HL-60 (cell line): ENCODE measurements at regions not wholly inside any gene's neighbourhood (a gene's known extent, or its start where the extent isn't known, plus 50 kb on each side); places are given as distances from the start of the nearest gene placed in this dataset.

Experiments used
- DNase-seq, 2 experiments: peaks; one replicate each; pipeline ENCODE4 v3.0.0-alpha.2; 2010 to 2020; ENCODE audit warnings: low read depth in 1 of 2, low spot score in 1 of 2
- H3K27ac ChIP-seq: fragments of 250-450 bp; sonication (Bioruptor Pico); replicated peaks from 2 replicates; pipeline ENCODE4 v1.5.1; 2020; ENCODE audit warnings: mild to moderate bottlenecking, moderate library complexity
- H3K27me3 ChIP-seq: fragments of 250-450 bp; sonication (Bioruptor Pico); 2 replicates; pipeline ENCODE4 v1.5.1; 2021; ENCODE audit warnings: mild to moderate bottlenecking, moderate library complexity; ENCODE audit not compliant: insufficient read depth, poor library complexity, severe bottlenecking
- H3K4me3 ChIP-seq: replicated peaks from 2 replicates; pipeline ENCODE4 v1.5.1; 2011; ENCODE audit warnings: mild to moderate bottlenecking, control low read depth, low read length; ENCODE audit not compliant: insufficient read depth
- GABPA ChIP-seq: IDR thresholded peaks from 2 replicates; pipeline ENCODE4 v1.6.1; 2012; ENCODE audit warnings: low read depth
- POLR2AphosphoS5 ChIP-seq: IDR thresholded peaks from 2 replicates; pipeline ENCODE4 v1.6.1; 2012; ENCODE audit warnings: low read depth
- SPI1 ChIP-seq: IDR thresholded peaks from 2 replicates; pipeline ENCODE4 v1.6.1; 2012; ENCODE audit warnings: low read depth, mild to moderate bottlenecking, borderline replicate concordance
- TF ChIP-seq, protein P1 (sequence below): IDR thresholded peaks from 2 replicates; pipeline ENCODE4 v1.6.1; 2012; ENCODE audit warnings: low read depth; ENCODE audit not compliant: insufficient replicate concordance
- TF ChIP-seq, protein P2 (sequence below): IDR thresholded peaks from one replicate; pipeline ENCODE4 v1.5.1; 2011; ENCODE audit warnings: low read length, control low read depth, inconsistent platforms; ENCODE audit not compliant: insufficient read depth

DNA sequence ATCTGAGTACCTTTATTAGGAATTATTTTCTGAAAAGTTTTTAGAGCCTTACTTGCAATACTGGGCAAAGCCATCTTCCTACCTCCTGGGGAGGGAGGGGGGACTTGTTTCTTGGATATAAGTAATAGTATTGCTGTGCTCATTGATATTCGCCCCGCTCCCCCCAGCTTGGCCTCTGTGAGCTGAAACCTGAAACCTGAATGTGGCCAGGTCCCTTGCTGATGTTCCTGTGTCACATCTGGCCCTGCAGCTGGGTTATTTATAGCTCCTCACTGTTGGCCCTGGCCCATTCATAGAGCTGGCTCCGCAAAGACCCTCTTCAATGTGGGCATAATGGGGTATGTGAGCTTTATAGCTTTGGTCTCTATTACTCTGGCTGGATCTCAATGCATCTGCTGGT lies 59.5 kb downstream of the FRMPD3 start:
- Histone ChIP-seq H3K27me3 (no peaks in the 10 kb centered on the region), H3K27ac (no peak overlapping the region), H3K4me3 (no peak overlapping the region)
- TF ChIP-seq GABPA (no peak), POLR2AphosphoS5 (no peak), SPI1 (no peak)
- TF ChIP-seq, protein P1, sequence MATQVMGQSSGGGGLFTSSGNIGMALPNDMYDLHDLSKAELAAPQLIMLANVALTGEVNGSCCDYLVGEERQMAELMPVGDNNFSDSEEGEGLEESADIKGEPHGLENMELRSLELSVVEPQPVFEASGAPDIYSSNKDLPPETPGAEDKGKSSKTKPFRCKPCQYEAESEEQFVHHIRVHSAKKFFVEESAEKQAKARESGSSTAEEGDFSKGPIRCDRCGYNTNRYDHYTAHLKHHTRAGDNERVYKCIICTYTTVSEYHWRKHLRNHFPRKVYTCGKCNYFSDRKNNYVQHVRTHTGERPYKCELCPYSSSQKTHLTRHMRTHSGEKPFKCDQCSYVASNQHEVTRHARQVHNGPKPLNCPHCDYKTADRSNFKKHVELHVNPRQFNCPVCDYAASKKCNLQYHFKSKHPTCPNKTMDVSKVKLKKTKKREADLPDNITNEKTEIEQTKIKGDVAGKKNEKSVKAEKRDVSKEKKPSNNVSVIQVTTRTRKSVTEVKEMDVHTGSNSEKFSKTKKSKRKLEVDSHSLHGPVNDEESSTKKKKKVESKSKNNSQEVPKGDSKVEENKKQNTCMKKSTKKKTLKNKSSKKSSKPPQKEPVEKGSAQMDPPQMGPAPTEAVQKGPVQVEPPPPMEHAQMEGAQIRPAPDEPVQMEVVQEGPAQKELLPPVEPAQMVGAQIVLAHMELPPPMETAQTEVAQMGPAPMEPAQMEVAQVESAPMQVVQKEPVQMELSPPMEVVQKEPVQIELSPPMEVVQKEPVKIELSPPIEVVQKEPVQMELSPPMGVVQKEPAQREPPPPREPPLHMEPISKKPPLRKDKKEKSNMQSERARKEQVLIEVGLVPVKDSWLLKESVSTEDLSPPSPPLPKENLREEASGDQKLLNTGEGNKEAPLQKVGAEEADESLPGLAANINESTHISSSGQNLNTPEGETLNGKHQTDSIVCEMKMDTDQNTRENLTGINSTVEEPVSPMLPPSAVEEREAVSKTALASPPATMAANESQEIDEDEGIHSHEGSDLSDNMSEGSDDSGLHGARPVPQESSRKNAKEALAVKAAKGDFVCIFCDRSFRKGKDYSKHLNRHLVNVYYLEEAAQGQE = no peak
- TF ChIP-seq, protein P2, sequence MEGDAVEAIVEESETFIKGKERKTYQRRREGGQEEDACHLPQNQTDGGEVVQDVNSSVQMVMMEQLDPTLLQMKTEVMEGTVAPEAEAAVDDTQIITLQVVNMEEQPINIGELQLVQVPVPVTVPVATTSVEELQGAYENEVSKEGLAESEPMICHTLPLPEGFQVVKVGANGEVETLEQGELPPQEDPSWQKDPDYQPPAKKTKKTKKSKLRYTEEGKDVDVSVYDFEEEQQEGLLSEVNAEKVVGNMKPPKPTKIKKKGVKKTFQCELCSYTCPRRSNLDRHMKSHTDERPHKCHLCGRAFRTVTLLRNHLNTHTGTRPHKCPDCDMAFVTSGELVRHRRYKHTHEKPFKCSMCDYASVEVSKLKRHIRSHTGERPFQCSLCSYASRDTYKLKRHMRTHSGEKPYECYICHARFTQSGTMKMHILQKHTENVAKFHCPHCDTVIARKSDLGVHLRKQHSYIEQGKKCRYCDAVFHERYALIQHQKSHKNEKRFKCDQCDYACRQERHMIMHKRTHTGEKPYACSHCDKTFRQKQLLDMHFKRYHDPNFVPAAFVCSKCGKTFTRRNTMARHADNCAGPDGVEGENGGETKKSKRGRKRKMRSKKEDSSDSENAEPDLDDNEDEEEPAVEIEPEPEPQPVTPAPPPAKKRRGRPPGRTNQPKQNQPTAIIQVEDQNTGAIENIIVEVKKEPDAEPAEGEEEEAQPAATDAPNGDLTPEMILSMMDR = no peak
- no peak for DNase-seq

DNA sequence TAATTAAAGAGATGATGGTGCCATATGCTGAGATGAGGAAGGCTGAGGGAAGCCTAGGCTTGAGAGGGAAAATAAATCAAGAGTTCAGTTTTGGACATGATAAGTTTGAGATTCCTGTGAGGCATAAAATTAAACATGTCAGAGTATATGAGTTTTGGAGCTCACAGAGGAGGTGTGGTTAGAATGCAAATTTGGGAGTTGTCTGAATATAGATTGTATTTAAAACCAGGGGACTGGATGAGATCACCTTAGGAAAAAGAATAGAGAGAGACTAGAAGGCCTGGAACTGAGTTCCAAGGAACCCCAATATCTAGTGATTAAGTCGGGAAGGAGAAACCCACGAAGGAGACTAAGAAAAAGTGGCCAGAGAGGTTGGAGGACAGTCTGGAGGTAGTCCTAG lies 65.5 kb downstream of the FRMPD3 start:
- Histone ChIP-seq H3K4me3 (no peak overlapping the region), H3K27me3 (no peaks in the 10 kb centered on the region), H3K27ac (no peak overlapping the region)
- no peak for TF ChIP-seq GABPA
- TF ChIP-seq, protein P1 = no peak
- TF ChIP-seq, protein P2 = no peak
- TF ChIP-seq SPI1 = no peak
- no peak for TF ChIP-seq POLR2AphosphoS5
- no peak for DNase-seq

DNA sequence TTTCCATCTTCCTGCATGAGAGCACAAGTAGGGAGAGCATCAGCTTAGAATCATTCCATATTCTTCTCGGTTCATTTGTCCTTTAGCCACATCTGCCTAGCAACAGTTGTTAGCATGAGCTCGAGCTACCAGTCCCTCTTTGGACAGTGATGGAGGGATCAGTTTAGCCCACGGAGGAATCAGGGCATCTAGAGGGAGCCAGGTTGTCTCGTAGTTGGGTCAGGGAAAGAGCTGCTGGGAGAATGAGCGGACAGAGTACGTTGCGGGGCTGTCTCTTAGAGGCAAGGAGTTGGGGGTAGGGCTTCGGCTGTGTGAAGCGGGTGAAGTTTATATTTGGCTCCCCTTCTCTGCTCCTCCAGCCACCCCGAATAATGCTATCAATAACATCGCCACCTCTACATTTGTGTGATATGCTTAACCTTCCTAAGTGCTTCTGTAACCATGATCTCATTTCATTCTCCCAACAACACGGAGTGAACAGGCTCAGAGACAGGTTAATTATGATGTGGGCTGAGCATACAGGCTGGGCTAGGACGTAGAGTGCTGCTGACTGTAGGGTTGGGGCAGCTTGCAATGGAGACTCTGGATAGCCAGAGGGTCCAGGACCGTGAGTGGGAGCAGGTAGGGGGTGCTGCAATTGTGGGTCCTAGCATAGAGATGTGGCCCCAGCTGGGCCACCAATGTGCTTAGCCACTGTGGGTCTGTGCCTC lies 72.6 kb downstream of the FRMPD3 start:
- Histone ChIP-seq H3K27me3 (no peaks in the 10 kb centered on the region), H3K4me3 (no peak overlapping the region), H3K27ac (no peak overlapping the region)
- TF ChIP-seq, protein P2 = no peak
- TF ChIP-seq, protein P1 = no peak
- TF ChIP-seq GABPA = no peak
- no peak for TF ChIP-seq POLR2AphosphoS5
- TF ChIP-seq SPI1 = no peak
- DNase-seq = no peak
